ENCODE measurements at regions not wholly inside any gene's neighbourhood (a gene's known extent, or its start where the extent isn't known, plus 50 kb on each side); places are given as distances from the start of the nearest gene placed in this dataset.

GRCh38 chr1:14328685-14329084, 269.8 kb upstream of the KAZN start:
- H3K9me3 Mint-ChIP-seq, result peaks cover 0 to 14% (median 5%) of the 10 kb centered on the region in 9 donors
- peaks cover 5 to 16% (median 10%) of the 10 kb centered on the region in 5 donors for H3K27me3 Mint-ChIP-seq
- H3K4me3 Mint-ChIP-seq, result no peak overlapping the region
- ATAC-seq (no peak), DNase-seq (no peak)
- H3K27ac Mint-ChIP-seq, result no peak overlapping the region
- H3K4me1 Mint-ChIP-seq, result peaks cover 13 to 19% (median 15%) of the 10 kb centered on the region in 4 donors
- peaks cover 0 to 2% (median 0%) of the 10 kb centered on the region in 3 donors for H3K36me3 Mint-ChIP-seq
- POLR2A ChIA-PET, result no interaction called here

- H3K36me3 Mint-ChIP-seq, result peaks cover 0 to 2% (median 0%) of the 10 kb centered on the region in 3 donors
- peaks cover 0 to 18% (median 5%) of the 10 kb centered on the region in 9 donors for H3K9me3 Mint-ChIP-seq
- POLR2A ChIA-PET, result no interaction called here
- DNase-seq (no peak), ATAC-seq (no peak)
- H3K4me3 Mint-ChIP-seq, result peak overlapping the region in 1 of 10 donors; percentile 25
- H3K4me1 Mint-ChIP-seq, result peaks cover 21 to 37% (median 31%) of the 10 kb centered on the region in 4 donors
- H3K27ac Mint-ChIP-seq, result peak overlapping the region in 8 of 10 donors; percentile 30 to 88 (median 82)
- peaks cover 0 to 2% (median under 1%) of the 10 kb centered on the region in 5 donors for H3K27me3 Mint-ChIP-seq
Measured at GRCh38 chr1:14332158-14332557, 266.3 kb upstream of the KAZN start.

GRCh38 chr1:14334336-14335176, 263.9 kb upstream of the KAZN start:
- no peaks in the 10 kb centered on the region for H3K27me3 Mint-ChIP-seq
- H3K9me3 Mint-ChIP-seq, result peaks cover 0 to 18% (median 5%) of the 10 kb centered on the region in 9 donors
- peaks cover 21 to 37% (median 31%) of the 10 kb centered on the region in 4 donors for H3K4me1 Mint-ChIP-seq
- ATAC-seq (peak in 1 of 2 donors; percentile 38), DNase-seq (peak in 1 of 10 donors; percentile 4)
- POLR2A ChIA-PET, result interaction anchor here (0.7 kb wide), 1 partner anchor 22 kb away, joined by 3 read pairs; no protein-coding TSS in a partner anchor
- peak overlapping the region in 7 of 10 donors; percentile 7 to 52 (median 37) for H3K4me3 Mint-ChIP-seq
- peaks cover 0 to 2% (median 0%) of the 10 kb centered on the region in 3 donors for H3K36me3 Mint-ChIP-seq
- peak overlapping the region; percentile 2 to 91 (median 78) for H3K27ac Mint-ChIP-seq

- Mint-ChIP-seq H3K4me1 (peaks cover 10 to 20% (median 18%) of the 10 kb centered on the region in 4 donors), H3K9me3 (peaks cover 0 to 6% (median 2%) of the 10 kb centered on the region in 9 donors), H3K4me3 (no peak overlapping the region), H3K27ac (no peak overlapping the region), H3K36me3 (peaks cover 0 to under 1% (median 0%) of the 10 kb centered on the region in 3 donors), H3K27me3 (peaks cover 2 to 18% (median 7%) of the 10 kb centered on the region in 5 donors)
- POLR2A ChIA-PET, result interaction anchor here (0.7 kb wide), 1 partner anchor 34 kb away, joined by 3 read pairs; no protein-coding TSS in a partner anchor
- DNase-seq (no peak), ATAC-seq (no peak)
Measured at GRCh38 chr1:14338509-14338908, 260.0 kb upstream of the KAZN start.

- Mint-ChIP-seq H3K36me3 (no peaks in the 10 kb centered on the region), H3K4me3 (no peak overlapping the region), H3K27me3 (peaks cover 2 to 18% (median 7%) of the 10 kb centered on the region in 5 donors), H3K9me3 (peaks cover 0 to 6% (median 2%) of the 10 kb centered on the region in 9 donors), H3K4me1 (peaks cover 8 to 16% (median 14%) of the 10 kb centered on the region in 4 donors), H3K27ac (no peak overlapping the region)
- DNase-seq, result no peak
- POLR2A ChIA-PET, result no interaction called here
- no peak for ATAC-seq
Measured at GRCh38 chr1:14339288-14339687, 259.2 kb upstream of the KAZN start.

- H3K9me3 Mint-ChIP-seq, result peaks cover 0 to 6% (median 2%) of the 10 kb centered on the region in 9 donors
- peaks cover 2 to 18% (median 7%) of the 10 kb centered on the region in 5 donors for H3K27me3 Mint-ChIP-seq
- POLR2A ChIA-PET, result no interaction called here
- H3K4me1 Mint-ChIP-seq, result peaks cover 6 to 9% (median 7%) of the 10 kb centered on the region in 4 donors
- no peak overlapping the region for H3K27ac Mint-ChIP-seq
- no peaks in the 10 kb centered on the region for H3K36me3 Mint-ChIP-seq
- no peak overlapping the region for H3K4me3 Mint-ChIP-seq
- DNase-seq (no peak), ATAC-seq (no peak)
Measured at GRCh38 chr1:14340002-14340785, 258.3 kb upstream of the KAZN start.

GRCh38 chr1:14341147-14341546, 257.3 kb upstream of the KAZN start:
- ATAC-seq (no peak), DNase-seq (no peak)
- H3K27me3 Mint-ChIP-seq, result peaks cover 3 to 18% (median 8%) of the 10 kb centered on the region in 5 donors
- no peak overlapping the region for H3K27ac Mint-ChIP-seq
- H3K4me3 Mint-ChIP-seq, result no peak overlapping the region
- no peaks in the 10 kb centered on the region for H3K36me3 Mint-ChIP-seq
- peaks cover 0 to 2% (median 0%) of the 10 kb centered on the region in 9 donors for H3K9me3 Mint-ChIP-seq
- peaks cover 0 to under 1% (median 0%) of the 10 kb centered on the region in 4 donors for H3K4me1 Mint-ChIP-seq
- POLR2A ChIA-PET, result no interaction called here

- Mint-ChIP-seq H3K27me3 (peaks cover 5 to 27% (median 7%) of the 10 kb centered on the region in 5 donors), H3K4me3 (no peak overlapping the region), H3K27ac (no peak overlapping the region), H3K4me1 (no peaks in the 10 kb centered on the region), H3K9me3 (peaks cover 0 to 4% (median 0%) of the 10 kb centered on the region in 9 donors), H3K36me3 (peaks cover 0 to 4% (median 0%) of the 10 kb centered on the region in 3 donors)
- ATAC-seq, result no peak
- POLR2A ChIA-PET, result no interaction called here
- no peak for DNase-seq
Measured at GRCh38 chr1:14345946-14346550, 252.4 kb upstream of the KAZN start.

- no peak overlapping the region for H3K4me3 Mint-ChIP-seq
- H3K4me1 Mint-ChIP-seq, result no peaks in the 10 kb centered on the region
- H3K9me3 Mint-ChIP-seq, result peaks cover 0 to 4% (median 0%) of the 10 kb centered on the region in 9 donors
- POLR2A ChIA-PET, result no interaction called here
- no peak for DNase-seq
- peaks cover 0 to 19% (median 4%) of the 10 kb centered on the region in 5 donors for H3K27me3 Mint-ChIP-seq
- no peak overlapping the region for H3K27ac Mint-ChIP-seq
- no peak for ATAC-seq
- peaks cover 0 to 4% (median 0%) of the 10 kb centered on the region in 3 donors for H3K36me3 Mint-ChIP-seq
Measured at GRCh38 chr1:14347186-14347585, 251.3 kb upstream of the KAZN start.

GRCh38 chr1:14347776-14348175, 250.7 kb upstream of the KAZN start:
- no peaks in the 10 kb centered on the region for H3K4me1 Mint-ChIP-seq
- POLR2A ChIA-PET, result no interaction called here
- H3K27ac Mint-ChIP-seq, result no peak overlapping the region
- H3K9me3 Mint-ChIP-seq, result peaks cover 0 to 4% (median 0%) of the 10 kb centered on the region in 9 donors
- H3K4me3 Mint-ChIP-seq, result no peak overlapping the region
- H3K36me3 Mint-ChIP-seq, result peaks cover 0 to 4% (median 0%) of the 10 kb centered on the region in 3 donors
- H3K27me3 Mint-ChIP-seq, result peaks cover under 1 to 15% (median 4%) of the 10 kb centered on the region in 5 donors
- DNase-seq (no peak), ATAC-seq (no peak)

- ATAC-seq (no peak), DNase-seq (no peak)
- Mint-ChIP-seq H3K36me3 (peaks cover 0 to 4% (median 0%) of the 10 kb centered on the region in 3 donors), H3K27ac (no peak overlapping the region), H3K27me3 (peaks cover 2 to 15% (median 5%) of the 10 kb centered on the region in 5 donors), H3K4me3 (no peak overlapping the region), H3K9me3 (peaks cover 0 to 7% (median 0%) of the 10 kb centered on the region in 9 donors), H3K4me1 (no peaks in the 10 kb centered on the region)
- POLR2A ChIA-PET, result no interaction called here
Measured at GRCh38 chr1:14350197-14350596, 248.3 kb upstream of the KAZN start.

- no peaks in the 10 kb centered on the region for H3K4me1 Mint-ChIP-seq
- no peak overlapping the region for H3K27ac Mint-ChIP-seq
- H3K36me3 Mint-ChIP-seq, result peaks cover 0 to 4% (median 2%) of the 10 kb centered on the region in 3 donors
- peaks cover 0 to 20% (median 4%) of the 10 kb centered on the region in 9 donors for H3K9me3 Mint-ChIP-seq
- ATAC-seq (no peak), DNase-seq (no peak)
- H3K27me3 Mint-ChIP-seq, result peaks cover 1 to 12% (median 3%) of the 10 kb centered on the region in 5 donors
- H3K4me3 Mint-ChIP-seq, result no peak overlapping the region
- POLR2A ChIA-PET, result no interaction called here
Measured at GRCh38 chr1:14352897-14353296, 245.6 kb upstream of the KAZN start.

Data from naive thymus-derived CD8-positive, alpha-beta T cell (primary cell).